ENCODE measurements at regions not wholly inside any gene's neighbourhood (a gene's known extent, or its start where the extent isn't known, plus 50 kb on each side); places are given as distances from the start of the nearest gene placed in this dataset.

- no peak overlapping the region for H3K4ac ChIP-seq (ENCODE audit: low read length)
- H3K18ac ChIP-seq (ENCODE audit: low read length), result no peak overlapping the region
- H3K23ac ChIP-seq (ENCODE audit: low read depth, low read length, poor library complexity), result no peak overlapping the region
- no peaks in the 10 kb centered on the region for H3K9me3 ChIP-seq (replicated peaks in 1 of 2; ENCODE audit: control insufficient read depth in 2 of 2, insufficient read depth in 1 of 2, low read depth in 1 of 2, low read length in 2 of 2)
- no peak overlapping the region for H2BK12ac ChIP-seq (ENCODE audit: low read length)
- no peak overlapping the region for H2AFZ ChIP-seq (ENCODE audit: low read length)
- no peak overlapping the region for H2BK15ac ChIP-seq (ENCODE audit: low read length)
- no peak for DNase-seq (ENCODE audit: low spot score)
- no peak overlapping the region for H3K27ac ChIP-seq (replicated peaks; ENCODE audit: low read length)
- no peak overlapping the region for H4K8ac ChIP-seq (ENCODE audit: low read depth, low read length)
- no peak overlapping the region for H3K9ac ChIP-seq (ENCODE audit: low read depth, low read length, poor library complexity)
- H3K4me1 ChIP-seq (ENCODE audit: control insufficient read depth in 2 of 2, insufficient read depth in 1 of 2, low read depth in 1 of 2, low read length in 2 of 2), result no peaks in the 10 kb centered on the region
- no peak overlapping the region for H2BK5ac ChIP-seq (ENCODE audit: low read length)
- H3K27me3 ChIP-seq (ENCODE audit: control insufficient read depth in 3 of 3, insufficient read depth in 3 of 3, low read depth in 1 of 3, low read length in 3 of 3), result no peaks in the 10 kb centered on the region
- no peak overlapping the region for H3K4me3 ChIP-seq (ENCODE audit: low read length in 2 of 2)
- no peak overlapping the region for H2AK5ac ChIP-seq (ENCODE audit: low read depth, low read length)
- no peak overlapping the region for H4K91ac ChIP-seq (ENCODE audit: low read depth, low read length, poor library complexity)
- no peak overlapping the region for H2BK120ac ChIP-seq (ENCODE audit: low read depth, low read length)
- H3K79me1 ChIP-seq (ENCODE audit: low read depth, low read length), result no peaks in the 10 kb centered on the region
- no peak overlapping the region for H3K14ac ChIP-seq (ENCODE audit: low read length)
- H3K36me3 ChIP-seq (replicated peaks in 1 of 2; ENCODE audit: control insufficient read depth in 2 of 2, insufficient read depth in 2 of 2, low read length in 2 of 2), result no peaks in the 10 kb centered on the region
- no peak overlapping the region for H3K4me2 ChIP-seq (ENCODE audit: insufficient read depth, low read length, poor library complexity, severe bottlenecking)
Observed at GRCh38 chr15:54812383-54812782, 384.4 kb downstream of the RSL24D1 start.

DNA sequence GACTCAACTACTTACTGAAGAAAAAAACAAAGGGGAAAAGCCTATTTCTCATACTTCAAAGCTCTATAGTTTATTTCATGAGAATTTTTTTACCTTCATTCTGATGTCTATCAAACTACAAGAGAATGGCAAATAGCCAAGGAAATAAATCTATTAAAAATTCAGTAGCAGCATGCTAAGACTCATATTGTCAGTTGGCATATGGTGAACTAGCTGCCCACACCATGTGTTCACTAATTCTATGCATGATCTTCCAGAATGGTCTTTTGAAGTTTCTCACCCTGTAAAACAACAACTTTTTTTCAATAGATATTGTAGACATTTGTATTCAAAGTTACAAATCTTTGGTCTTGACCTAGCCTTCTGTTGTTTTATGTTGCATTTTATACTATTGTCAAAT, 386.2 kb downstream of the RSL24D1 start:
- no peak overlapping the region for H2AFZ ChIP-seq (ENCODE audit: low read length)
- no peak overlapping the region for H3K4ac ChIP-seq (ENCODE audit: low read length)
- H3K4me2 ChIP-seq (ENCODE audit: insufficient read depth, low read length, poor library complexity, severe bottlenecking), result no peak overlapping the region

GRCh38 chr15:54810031-54810430, 386.7 kb downstream of the RSL24D1 start:
- H3K18ac ChIP-seq (ENCODE audit: low read length), result no peak overlapping the region
- no peaks in the 10 kb centered on the region for H3K36me3 ChIP-seq (replicated peaks in 1 of 2; ENCODE audit: control insufficient read depth in 2 of 2, insufficient read depth in 2 of 2, low read length in 2 of 2)
- no peak overlapping the region for H2BK15ac ChIP-seq (ENCODE audit: low read length)
- no peak overlapping the region for H3K9ac ChIP-seq (ENCODE audit: low read depth, low read length, poor library complexity)
- H3K27me3 ChIP-seq (ENCODE audit: control insufficient read depth in 3 of 3, insufficient read depth in 3 of 3, low read depth in 1 of 3, low read length in 3 of 3), result no peaks in the 10 kb centered on the region
- no peak overlapping the region for H3K23ac ChIP-seq (ENCODE audit: low read depth, low read length, poor library complexity)
- H4K91ac ChIP-seq (ENCODE audit: low read depth, low read length, poor library complexity), result no peak overlapping the region
- no peak overlapping the region for H2BK5ac ChIP-seq (ENCODE audit: low read length)
- no peaks in the 10 kb centered on the region for H3K79me1 ChIP-seq (ENCODE audit: low read depth, low read length)
- no peak overlapping the region for H2AK5ac ChIP-seq (ENCODE audit: low read depth, low read length)
- no peak overlapping the region for H4K8ac ChIP-seq (ENCODE audit: low read depth, low read length)
- H2BK12ac ChIP-seq (ENCODE audit: low read length), result no peak overlapping the region
- no peak overlapping the region for H3K27ac ChIP-seq (replicated peaks; ENCODE audit: low read length)
- H2AFZ ChIP-seq (ENCODE audit: low read length), result no peak overlapping the region
- no CpG with 5 or more reads among the region's 2 CpGs for WGBS, 2 donors (ENCODE audit: extremely low coverage in 2 of 2, insufficient read length in 2 of 2, insufficient replicate concordance in 1 of 2)
- H3K14ac ChIP-seq (ENCODE audit: low read length), result no peak overlapping the region
- H3K4me3 ChIP-seq (ENCODE audit: low read length in 2 of 2), result no peak overlapping the region
- no peaks in the 10 kb centered on the region for H3K4me1 ChIP-seq (ENCODE audit: control insufficient read depth in 2 of 2, insufficient read depth in 1 of 2, low read depth in 1 of 2, low read length in 2 of 2)
- H3K4ac ChIP-seq (ENCODE audit: low read length), result no peak overlapping the region
- DNase-seq (ENCODE audit: low spot score), result no peak
- no peak overlapping the region for H2BK120ac ChIP-seq (ENCODE audit: low read depth, low read length)
- H3K4me2 ChIP-seq (ENCODE audit: insufficient read depth, low read length, poor library complexity, severe bottlenecking), result no peak overlapping the region
- H3K9me3 ChIP-seq (replicated peaks in 1 of 2; ENCODE audit: control insufficient read depth in 2 of 2, insufficient read depth in 1 of 2, low read depth in 1 of 2, low read length in 2 of 2), result no peaks in the 10 kb centered on the region

More for the DNA sequence above, 386.2 kb downstream of the RSL24D1 start:
- Histone ChIP-seq H3K36me3 (replicated peaks in 1 of 2; ENCODE audit: control insufficient read depth in 2 of 2, insufficient read depth in 2 of 2, low read length in 2 of 2) (no peaks in the 10 kb centered on the region), H3K9ac (ENCODE audit: low read depth, low read length, poor library complexity) (no peak overlapping the region), H2BK12ac (ENCODE audit: low read length) (no peak overlapping the region), H3K27ac (replicated peaks; ENCODE audit: low read length) (no peak overlapping the region), H2AK5ac (ENCODE audit: low read depth, low read length) (no peak overlapping the region), H3K23ac (ENCODE audit: low read depth, low read length, poor library complexity) (no peak overlapping the region), H4K8ac (ENCODE audit: low read depth, low read length) (no peak overlapping the region), H3K27me3 (ENCODE audit: control insufficient read depth in 3 of 3, insufficient read depth in 3 of 3, low read depth in 1 of 3, low read length in 3 of 3) (no peaks in the 10 kb centered on the region), H2BK15ac (ENCODE audit: low read length) (no peak overlapping the region), H3K14ac (ENCODE audit: low read length) (no peak overlapping the region), H3K18ac (ENCODE audit: low read length) (no peak overlapping the region), H3K79me1 (ENCODE audit: low read depth, low read length) (no peaks in the 10 kb centered on the region), H2BK120ac (ENCODE audit: low read depth, low read length) (no peak overlapping the region), H4K91ac (ENCODE audit: low read depth, low read length, poor library complexity) (no peak overlapping the region), H2BK5ac (ENCODE audit: low read length) (no peak overlapping the region), H3K4me1 (ENCODE audit: control insufficient read depth in 2 of 2, insufficient read depth in 1 of 2, low read depth in 1 of 2, low read length in 2 of 2) (no peaks in the 10 kb centered on the region), H3K9me3 (replicated peaks in 1 of 2; ENCODE audit: control insufficient read depth in 2 of 2, insufficient read depth in 1 of 2, low read depth in 1 of 2, low read length in 2 of 2) (no peaks in the 10 kb centered on the region), H3K4me3 (ENCODE audit: low read length in 2 of 2) (no peak overlapping the region)
- DNase-seq (ENCODE audit: low spot score), result no peak

- no peak overlapping the region for H3K14ac ChIP-seq (ENCODE audit: low read length)
- WGBS, 2 donors (ENCODE audit: extremely low coverage in 2 of 2, insufficient read length in 2 of 2, insufficient replicate concordance in 1 of 2), result no CpG with 5 or more reads among the region's 3 CpGs
Observed at GRCh38 chr15:54808321-54808720, 388.4 kb downstream of the RSL24D1 start.

More at GRCh38 chr15:54808321-54808720, 388.4 kb downstream of the RSL24D1 start:
- Histone ChIP-seq H3K18ac (ENCODE audit: low read length) (no peak overlapping the region), H3K36me3 (replicated peaks in 1 of 2; ENCODE audit: control insufficient read depth in 2 of 2, insufficient read depth in 2 of 2, low read length in 2 of 2) (no peaks in the 10 kb centered on the region), H3K4me2 (ENCODE audit: insufficient read depth, low read length, poor library complexity, severe bottlenecking) (no peak overlapping the region), H3K4me3 (ENCODE audit: low read length in 2 of 2) (no peak overlapping the region), H2AK5ac (ENCODE audit: low read depth, low read length) (no peak overlapping the region), H3K9ac (ENCODE audit: low read depth, low read length, poor library complexity) (no peak overlapping the region), H3K9me3 (replicated peaks in 1 of 2; ENCODE audit: control insufficient read depth in 2 of 2, insufficient read depth in 1 of 2, low read depth in 1 of 2, low read length in 2 of 2) (no peaks in the 10 kb centered on the region), H2BK15ac (ENCODE audit: low read length) (no peak overlapping the region), H2AFZ (ENCODE audit: low read length) (no peak overlapping the region), H3K79me1 (ENCODE audit: low read depth, low read length) (no peaks in the 10 kb centered on the region), H3K27me3 (ENCODE audit: control insufficient read depth in 3 of 3, insufficient read depth in 3 of 3, low read depth in 1 of 3, low read length in 3 of 3) (no peaks in the 10 kb centered on the region), H3K4ac (ENCODE audit: low read length) (no peak overlapping the region), H2BK5ac (ENCODE audit: low read length) (no peak overlapping the region), H3K27ac (replicated peaks; ENCODE audit: low read length) (no peak overlapping the region), H3K23ac (ENCODE audit: low read depth, low read length, poor library complexity) (no peak overlapping the region), H2BK12ac (ENCODE audit: low read length) (no peak overlapping the region), H4K91ac (ENCODE audit: low read depth, low read length, poor library complexity) (no peak overlapping the region), H2BK120ac (ENCODE audit: low read depth, low read length) (no peak overlapping the region), H3K4me1 (ENCODE audit: control insufficient read depth in 2 of 2, insufficient read depth in 1 of 2, low read depth in 1 of 2, low read length in 2 of 2) (no peaks in the 10 kb centered on the region), H4K8ac (ENCODE audit: low read depth, low read length) (no peak overlapping the region)
- DNase-seq (ENCODE audit: low spot score), result no peak

Measured in neuronal stem cell (in vitro differentiated cells).